Esophagus squamous epithelium (tissue), 5 donors: ENCODE measurements at regions not wholly inside any gene's neighbourhood (a gene's known extent, or its start where the extent isn't known, plus 50 kb on each side); places are given as distances from the start of the nearest gene placed in this dataset.
A peak's percentile ranks its signal among the peaks of the same experiment; 100 is the strongest.

Experiments used
- DNase-seq: peaks from one replicate; lab custom pipeline; 2025; lab: John Stamatoyannopoulos, UW
- H3K27ac ChIP-seq, 4 donors: fragments of 200-600 bp; sonication (generic); one replicate each; pipeline ENCODE4 v1.5.1; 2016 to 2019; ENCODE audit warnings: mild to moderate bottlenecking in 1 of 4
- H3K27me3 ChIP-seq, 4 donors: fragments of 200-600 bp; sonication (generic); 1 replicate in 3 of 4; 2 replicates in 1 of 4; pipeline versions ENCODE4 v1.5.1 to v1.6.0; 2017 to 2021; ENCODE audit warnings: antibody characterized with exemption in 1 of 4
- H3K36me3 ChIP-seq, 3 donors: fragments of 200-600 bp; sonication (generic); one replicate each; pipeline ENCODE4 v1.5.1; 2016 to 2019
- H3K4me1 ChIP-seq, 3 donors: fragments of 200-600 bp; sonication (generic); one replicate each; pipeline ENCODE4 v1.5.1; 2017 to 2019
- H3K4me3 ChIP-seq, 4 donors: fragments of 200-600 bp; sonication (generic); 1 replicate in 3 of 4; 2 replicates in 1 of 4; pipeline ENCODE4 v1.5.1; 2016 to 2019; ENCODE audit warnings: mild to moderate bottlenecking in 2 of 4, moderate library complexity in 1 of 4
- H3K9me3 ChIP-seq, 3 donors: fragments of 200-600 bp; sonication (generic); one replicate each; pipeline ENCODE4 v1.5.1; 2016 to 2019
- POLR2A ChIP-seq, 4 donors: fragments of 450-650 bp; IDR thresholded peaks; one replicate each; pipeline ENCODE4 v1.6.1; 2017; ENCODE audit warnings: antibody characterized with exemption in 4 of 4, mild to moderate bottlenecking in 4 of 4, moderate library complexity in 3 of 4
- WGBS, 2 donors: methylation state at CpG; one replicate each; pipeline ENCODE4 v1.1.5; 2018; 5-methylcytosine and 5-hydroxymethylcytosine counted together
- intact Hi-C: fragments of 100-400 bp; cut with DNase I; formaldehyde crosslinking; loops from one replicate; pipeline ENCODE4 v1.15.0; 2022
- TF ChIP-seq, protein P1 (sequence below), 6 experiments: fragments of 450-650 bp in 4 of 6; fragments of 200-600 bp in 2 of 6; sonication (generic) in 2 of 6; IDR thresholded peaks; one replicate each; pipeline ENCODE4 v1.5.1; 2016 to 2019; ENCODE audit warnings: antibody characterized with exemption in 6 of 6, mild to moderate bottlenecking in 4 of 6, moderate library complexity in 4 of 6
- donor health status: DM: yes; HTN: yes; CAD: no.

DNA sequence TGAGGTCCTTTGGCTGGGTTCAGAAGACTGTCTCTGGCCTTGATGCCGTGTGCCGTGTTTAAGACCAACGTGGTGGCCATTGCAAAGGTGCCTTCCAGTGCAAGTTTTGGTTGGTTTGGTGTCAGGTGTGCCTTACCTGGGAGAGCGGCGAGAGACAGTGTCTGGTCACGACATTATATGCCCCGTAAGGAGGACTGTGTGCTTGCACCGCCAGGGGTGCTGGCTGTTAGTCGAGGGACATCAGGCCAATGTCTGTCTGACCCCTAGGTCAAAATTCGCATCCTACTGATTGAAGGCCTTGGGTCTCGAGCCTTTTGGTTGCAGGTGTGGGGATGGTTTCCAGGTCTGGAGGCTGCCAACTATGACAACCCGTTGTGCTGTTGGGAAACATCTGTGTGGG lies 111.9 kb downstream of the SNRPN start:
- Histone ChIP-seq H3K4me1 (no peaks in the 10 kb centered on the region), H3K27ac (no peak overlapping the region), H3K9me3 (peaks cover 37 to 100% (median 100%) of the 10 kb centered on the region in 3 donors), H3K27me3 (no peaks in the 10 kb centered on the region), H3K4me3 (peak overlapping the region in 1 of 4 donors; percentile 18), H3K36me3 (peaks cover 17 to 100% (median 20%) of the 10 kb centered on the region in 3 donors)
- no peak for TF ChIP-seq POLR2A (IDR thresholded peaks at IDR 0.05)
- TF ChIP-seq, protein P1, sequence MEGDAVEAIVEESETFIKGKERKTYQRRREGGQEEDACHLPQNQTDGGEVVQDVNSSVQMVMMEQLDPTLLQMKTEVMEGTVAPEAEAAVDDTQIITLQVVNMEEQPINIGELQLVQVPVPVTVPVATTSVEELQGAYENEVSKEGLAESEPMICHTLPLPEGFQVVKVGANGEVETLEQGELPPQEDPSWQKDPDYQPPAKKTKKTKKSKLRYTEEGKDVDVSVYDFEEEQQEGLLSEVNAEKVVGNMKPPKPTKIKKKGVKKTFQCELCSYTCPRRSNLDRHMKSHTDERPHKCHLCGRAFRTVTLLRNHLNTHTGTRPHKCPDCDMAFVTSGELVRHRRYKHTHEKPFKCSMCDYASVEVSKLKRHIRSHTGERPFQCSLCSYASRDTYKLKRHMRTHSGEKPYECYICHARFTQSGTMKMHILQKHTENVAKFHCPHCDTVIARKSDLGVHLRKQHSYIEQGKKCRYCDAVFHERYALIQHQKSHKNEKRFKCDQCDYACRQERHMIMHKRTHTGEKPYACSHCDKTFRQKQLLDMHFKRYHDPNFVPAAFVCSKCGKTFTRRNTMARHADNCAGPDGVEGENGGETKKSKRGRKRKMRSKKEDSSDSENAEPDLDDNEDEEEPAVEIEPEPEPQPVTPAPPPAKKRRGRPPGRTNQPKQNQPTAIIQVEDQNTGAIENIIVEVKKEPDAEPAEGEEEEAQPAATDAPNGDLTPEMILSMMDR (IDR thresholded peaks at IDR 0.05): no peak
- DNase-seq: no peak
- intact Hi-C loops: no loop called here
- WGBS, 2 donors: 71 to 79% methylated on average over 8 of the region's 12 CpGs

DNA sequence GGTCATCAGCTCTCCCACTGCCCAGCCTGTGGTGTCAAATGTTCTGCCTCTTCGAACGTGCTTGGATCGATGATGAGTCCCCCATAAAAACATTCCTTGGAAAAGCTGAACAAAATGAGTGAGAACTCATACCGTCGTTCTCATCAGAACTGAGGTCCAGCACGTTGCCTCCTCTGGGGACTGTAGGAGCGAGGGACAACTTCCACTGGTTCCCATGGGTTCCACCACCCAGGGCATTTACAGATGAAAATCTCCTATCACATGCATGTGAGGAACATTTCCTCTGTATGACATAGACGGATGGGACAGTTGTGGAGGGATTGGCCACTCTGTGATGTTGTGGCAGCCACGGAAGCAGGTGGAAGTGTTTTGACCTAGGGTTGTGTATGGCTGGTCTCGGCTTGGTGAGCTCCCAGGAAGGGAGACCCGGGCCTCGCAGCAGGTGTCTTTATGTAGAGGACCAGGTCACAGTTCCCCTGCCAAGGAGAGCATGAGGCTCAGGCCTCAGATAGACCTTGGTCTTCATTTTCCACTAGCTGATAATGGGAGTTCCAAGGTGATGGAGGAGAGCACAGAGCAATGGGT lies 113.0 kb downstream of the SNRPN start:
- Histone ChIP-seq H3K4me1 (no peaks in the 10 kb centered on the region), H3K27me3 (no peaks in the 10 kb centered on the region), H3K27ac (no peak overlapping the region), H3K36me3 (peaks cover 22 to 100% (median 25%) of the 10 kb centered on the region in 3 donors), H3K9me3 (peaks cover 41 to 100% (median 100%) of the 10 kb centered on the region in 3 donors), H3K4me3 (peak overlapping the region in 1 of 4 donors; percentile 24)
- DNase-seq: no peak
- TF ChIP-seq POLR2A (IDR thresholded peaks at IDR 0.05): no peak
- TF ChIP-seq, protein P1 (IDR thresholded peaks at IDR 0.05): no peak
- intact Hi-C loops: no loop called here
- WGBS, 2 donors: 84 to 86% methylated on average over 8 to 12 of the region's 12 CpGs

DNA sequence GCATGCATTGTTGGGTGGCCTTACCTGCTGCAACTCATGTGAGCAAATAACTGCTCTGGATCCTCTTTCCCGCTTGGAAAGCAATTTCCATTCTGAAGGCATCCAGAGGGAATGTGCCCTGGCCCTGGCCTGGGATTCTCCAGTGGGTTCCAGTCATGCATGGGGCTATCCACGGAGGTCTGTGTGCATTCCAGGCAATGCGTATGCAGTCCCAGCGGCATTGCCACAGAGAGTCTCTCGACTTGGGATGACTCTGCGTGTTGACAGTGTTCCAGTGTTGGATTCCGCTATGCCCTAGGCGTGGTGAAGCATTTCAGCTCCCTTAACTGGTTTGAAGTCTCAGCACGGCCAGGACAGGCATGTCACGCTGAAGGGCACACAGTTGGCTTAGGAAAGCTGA lies 113.9 kb downstream of the SNRPN start:
- no peak overlapping the region for H3K27ac ChIP-seq
- peaks cover 33 to 100% (median 100%) of the 10 kb centered on the region in 3 donors for H3K9me3 ChIP-seq
- H3K4me3 ChIP-seq: peak overlapping the region in 1 of 4 donors; percentile 24
- no peak for TF ChIP-seq POLR2A (IDR thresholded peaks at IDR 0.05)
- TF ChIP-seq, protein P1 (IDR thresholded peaks at IDR 0.05): no peak
- intact Hi-C loops: no loop called here
- no peaks in the 10 kb centered on the region for H3K4me1 ChIP-seq
- peaks cover 22 to 100% (median 27%) of the 10 kb centered on the region in 3 donors for H3K36me3 ChIP-seq
- 92 to 100% methylated on average over 3 to 7 of the region's 10 CpGs for WGBS, 2 donors
- no peak for DNase-seq
- H3K27me3 ChIP-seq: no peaks in the 10 kb centered on the region

DNA sequence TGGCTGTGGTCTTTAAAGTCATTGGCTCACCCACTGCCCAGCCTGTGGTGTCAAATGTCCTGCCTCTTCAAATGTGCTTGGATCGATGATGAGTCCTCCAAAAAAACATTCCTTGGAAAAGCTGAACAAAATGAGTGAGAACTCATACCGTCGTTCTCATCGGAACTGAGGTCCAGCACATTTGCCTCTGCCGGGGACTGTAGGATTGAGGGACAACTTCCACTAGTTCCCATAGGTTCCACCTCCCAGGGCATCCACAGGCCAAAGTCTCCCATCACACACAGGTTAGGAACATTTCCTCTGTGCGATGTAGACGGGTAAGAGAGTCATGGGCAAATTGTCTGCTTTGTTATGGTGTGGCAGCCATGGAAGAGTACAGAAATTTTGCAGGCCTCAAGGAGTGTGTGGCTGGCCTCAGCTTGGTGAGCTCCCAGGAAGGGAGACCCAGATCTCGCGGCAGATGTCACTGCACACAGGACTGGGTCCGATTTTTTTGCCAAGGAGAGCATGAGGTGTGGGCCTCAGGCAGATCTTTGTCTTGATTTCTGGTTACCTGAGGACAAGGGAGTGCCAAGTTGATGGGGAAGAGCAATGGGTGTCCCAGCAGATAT lies 115.7 kb downstream of the SNRPN start:
- 87 to 95% methylated on average over 4 to 9 of the region's 10 CpGs for WGBS, 2 donors
- peaks cover 19 to 100% (median 32%) of the 10 kb centered on the region in 3 donors for H3K36me3 ChIP-seq
- H3K4me3 ChIP-seq: peak overlapping the region in 1 of 4 donors; percentile 28

More for the DNA sequence above, 115.7 kb downstream of the SNRPN start:
- H3K9me3 ChIP-seq: peaks cover 25 to 100% (median 100%) of the 10 kb centered on the region in 3 donors
- intact Hi-C loops: no loop called here
- H3K27ac ChIP-seq: no peak overlapping the region
- no peaks in the 10 kb centered on the region for H3K27me3 ChIP-seq
- no peak for DNase-seq
- H3K4me1 ChIP-seq: no peaks in the 10 kb centered on the region
- TF ChIP-seq POLR2A (IDR thresholded peaks at IDR 0.05): no peak
- TF ChIP-seq, protein P1 (IDR thresholded peaks at IDR 0.05): no peak
